Stimulated activated CD4-positive, alpha-beta T cell treated with anti-CD3 and anti-CD28 coated beads, TNF-alpha, amount 100 ng/mL, for 24 hours (primary cell): ENCODE measurements at regions not wholly inside any gene's neighbourhood (a gene's known extent, or its start where the extent isn't known, plus 50 kb on each side); places are given as distances from the start of the nearest gene placed in this dataset.

Source experiments
- DNase-seq, 3 experiments: peaks; one replicate each; pipeline ENCODE4 v3.0.0-alpha.2; 2020; ENCODE audit warnings: low read depth in 3 of 3

GRCh38 chr7:7051206-7051877, 131.0 kb upstream of the C1GALT1 start:
- no peak for DNase-seq

- no peak for DNase-seq
These were observed 128.0 kb upstream of the C1GALT1 start for GRCh38 chr7:7054252-7054830.

DNA sequence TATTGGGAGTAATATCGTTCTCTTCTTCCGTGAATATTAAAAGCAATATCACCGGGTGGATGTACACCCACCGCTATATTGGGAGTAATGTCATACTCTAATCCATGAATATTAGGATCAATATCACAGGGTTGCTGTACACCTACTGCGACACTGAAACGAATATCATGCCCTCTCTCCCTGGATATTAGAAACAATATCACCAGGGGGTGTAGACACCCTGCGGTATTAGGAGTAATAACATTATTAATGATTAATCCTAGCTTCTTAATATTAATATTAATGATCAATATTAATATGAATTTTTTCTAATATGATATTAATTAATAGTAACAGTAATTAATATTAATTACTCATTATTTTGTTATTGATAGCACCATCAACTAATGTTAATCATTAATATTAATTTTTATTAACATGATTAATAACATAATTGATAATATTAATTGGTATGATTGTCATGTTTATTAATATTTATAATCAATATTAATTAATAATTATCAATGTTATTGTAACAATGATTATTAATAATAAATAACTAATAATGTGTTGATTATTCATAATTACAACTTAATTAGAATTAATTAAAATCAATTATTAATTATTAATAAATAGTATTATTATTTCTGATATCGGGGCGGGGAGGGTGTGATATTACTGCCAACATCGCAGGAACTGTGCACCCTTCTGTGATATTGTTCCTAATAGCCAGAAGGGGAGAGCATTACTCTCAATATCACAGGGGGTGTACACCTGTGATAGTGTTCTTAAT, 121.3 kb upstream of the C1GALT1 start:
- DNase-seq: no peak

DNA sequence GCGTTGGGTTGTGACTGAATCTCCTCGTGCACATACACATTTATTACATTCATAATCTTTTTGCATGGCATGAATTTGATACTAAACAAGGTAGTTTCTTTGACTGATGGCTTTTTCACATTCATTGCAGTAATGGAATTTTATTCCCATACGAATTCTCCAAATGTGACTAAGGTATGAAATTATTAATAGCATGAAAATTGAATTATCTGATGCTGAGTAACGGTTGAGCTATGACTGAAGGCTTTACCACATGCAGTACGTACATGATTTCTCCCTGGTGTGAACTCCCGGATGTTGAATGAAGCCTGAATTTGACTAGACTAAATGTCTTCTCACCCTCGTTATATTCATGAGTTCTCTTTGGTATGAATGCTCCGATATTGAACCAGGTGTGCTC, 104.4 kb upstream of the C1GALT1 start:
- no peak for DNase-seq

- DNase-seq: no peak
These were observed 101.5 kb upstream of the C1GALT1 start for GRCh38 chr7:7080802-7081201.

DNA sequence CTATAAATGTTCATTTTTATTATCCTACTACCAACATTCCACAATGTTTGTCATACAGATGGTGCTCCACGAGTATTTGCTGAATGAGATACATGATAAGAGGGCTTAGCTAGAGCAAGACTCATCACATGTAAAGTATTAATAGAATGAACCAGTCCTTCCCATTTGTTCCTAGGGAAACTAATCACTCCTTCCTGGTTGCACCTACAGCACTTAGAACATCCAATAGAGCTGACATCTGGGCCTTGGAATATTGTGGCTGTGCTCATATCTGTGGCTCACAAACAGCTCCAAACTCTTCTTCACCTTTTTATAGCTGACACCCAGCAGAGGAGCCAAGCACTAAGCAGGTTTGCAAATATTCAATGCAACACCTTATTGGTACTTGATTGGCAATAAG, 91.9 kb upstream of the C1GALT1 start:
- DNase-seq: no peak

DNA sequence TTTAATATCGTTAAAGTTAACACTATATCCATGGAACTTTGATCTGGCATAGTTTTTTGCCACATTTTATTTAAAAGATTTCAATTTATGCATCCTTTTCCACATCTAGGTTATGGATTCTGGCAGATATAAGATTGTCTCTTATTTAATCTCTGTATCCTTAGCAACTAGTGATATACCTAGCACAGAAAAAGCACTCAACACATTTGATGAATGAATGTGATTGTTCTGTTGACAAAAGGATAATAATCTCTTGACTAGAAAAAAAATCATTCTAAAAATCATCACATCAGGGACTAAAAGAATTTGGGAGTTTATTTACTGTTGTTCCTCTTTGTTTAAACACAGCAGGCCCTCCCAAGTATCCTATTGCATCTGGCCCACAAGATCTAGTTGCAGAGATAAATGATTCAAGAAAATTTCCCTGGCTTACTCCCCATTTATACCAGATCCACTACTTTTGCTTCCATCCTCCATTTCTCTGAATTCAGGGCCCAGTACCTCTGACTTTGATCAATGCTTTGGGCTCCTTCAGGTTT, 84.0 kb upstream of the C1GALT1 start:
- DNase-seq: no peak

DNA sequence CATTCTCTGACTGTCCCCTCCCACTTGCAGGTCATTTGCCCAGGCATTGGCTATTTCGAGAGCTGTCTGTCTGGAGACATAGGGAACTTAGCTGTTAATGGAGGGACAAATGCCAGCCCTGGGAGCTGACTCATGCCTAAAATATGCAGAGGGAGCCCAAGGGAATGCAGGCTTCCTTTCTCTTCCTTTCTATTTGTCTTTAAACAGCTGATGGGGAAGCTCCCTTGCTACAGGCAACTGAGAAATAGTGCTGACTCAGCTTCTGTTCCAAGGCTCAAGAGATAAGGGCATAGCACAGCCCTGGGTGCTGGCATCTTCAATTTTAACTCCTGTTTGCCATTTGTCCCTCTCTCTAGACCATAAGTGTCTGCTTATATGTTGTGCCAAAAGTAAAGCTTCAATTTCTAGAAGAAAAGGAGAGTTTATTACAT, 82.7 kb upstream of the C1GALT1 start:
- no peak for DNase-seq

- DNase-seq: no peak
These were observed 81.9 kb upstream of the C1GALT1 start for GRCh38 chr7:7100432-7100849.

DNA sequence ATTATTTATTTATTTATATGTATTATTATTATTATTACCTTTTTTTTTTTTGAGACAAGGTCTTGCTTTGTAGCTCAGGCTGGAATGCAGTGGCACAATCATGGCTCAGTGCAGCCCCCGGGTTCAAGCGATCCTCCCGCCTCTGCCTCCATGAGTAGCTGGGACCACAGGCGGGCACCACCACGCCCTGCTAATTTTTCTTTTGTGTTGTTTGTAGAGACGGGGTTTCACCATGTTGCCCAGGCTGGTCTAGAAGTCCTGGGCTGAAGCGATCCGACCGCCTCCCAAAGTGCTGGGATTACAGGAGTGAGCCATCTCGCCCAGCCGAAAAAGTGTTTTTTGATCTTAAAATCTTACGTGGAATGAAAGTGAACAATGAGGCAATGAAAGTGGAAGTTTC, 79.4 kb upstream of the C1GALT1 start:
- DNase-seq: no peak

GRCh38 chr7:7103343-7104313, 78.7 kb upstream of the C1GALT1 start:
- DNase-seq: no peak

GRCh38 chr7:7104314-7104698, 78.0 kb upstream of the C1GALT1 start:
- DNase-seq: no peak

GRCh38 chr7:7104971-7105370, 77.4 kb upstream of the C1GALT1 start:
- no peak for DNase-seq

- no peak for DNase-seq
These were observed 76.4 kb upstream of the C1GALT1 start for GRCh38 chr7:7105800-7106582.

- DNase-seq: no peak
These were observed 73.4 kb upstream of the C1GALT1 start for GRCh38 chr7:7108931-7109330.

DNA sequence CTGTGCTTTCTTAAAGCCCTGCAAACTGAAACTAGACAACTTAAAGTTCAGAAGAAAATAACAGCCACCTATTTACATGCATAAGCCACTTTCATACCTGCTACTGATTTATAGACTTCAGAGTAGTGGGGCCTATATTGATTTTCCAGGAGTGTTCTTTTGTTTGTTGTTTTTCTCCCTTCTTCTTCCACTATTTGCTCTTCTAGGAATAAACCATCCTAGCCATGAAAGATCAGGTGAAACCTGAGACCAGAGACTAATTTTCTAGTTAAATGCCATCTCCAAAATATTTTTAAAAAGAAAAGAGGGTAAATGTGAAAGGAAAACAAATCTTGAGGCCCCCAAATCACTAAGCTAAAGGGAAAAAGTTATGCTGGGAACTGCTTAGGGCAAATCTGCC, 72.4 kb upstream of the C1GALT1 start:
- DNase-seq: no peak

- DNase-seq: no peak
These were observed 71.6 kb upstream of the C1GALT1 start for GRCh38 chr7:7110706-7111105.

DNA sequence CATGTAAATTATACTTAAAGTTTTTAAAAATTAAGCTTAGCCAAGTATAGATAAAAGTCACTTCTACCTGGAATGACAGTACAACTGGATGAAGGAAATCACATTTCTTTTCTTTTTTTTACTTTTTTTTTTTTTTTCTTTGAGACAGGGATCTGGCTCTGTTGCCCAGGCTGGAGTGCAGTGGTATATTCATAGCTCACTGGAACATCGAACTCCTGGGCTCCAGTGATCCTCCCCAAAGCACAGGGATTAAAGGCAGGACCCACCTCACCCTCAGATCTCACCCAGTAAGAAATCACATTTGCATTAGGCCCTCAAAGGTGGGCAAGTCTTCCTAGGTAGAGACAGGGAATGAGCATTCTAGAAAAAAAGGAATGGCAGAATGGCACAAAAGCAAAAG, 69.5 kb upstream of the C1GALT1 start:
- DNase-seq: no peak

DNA sequence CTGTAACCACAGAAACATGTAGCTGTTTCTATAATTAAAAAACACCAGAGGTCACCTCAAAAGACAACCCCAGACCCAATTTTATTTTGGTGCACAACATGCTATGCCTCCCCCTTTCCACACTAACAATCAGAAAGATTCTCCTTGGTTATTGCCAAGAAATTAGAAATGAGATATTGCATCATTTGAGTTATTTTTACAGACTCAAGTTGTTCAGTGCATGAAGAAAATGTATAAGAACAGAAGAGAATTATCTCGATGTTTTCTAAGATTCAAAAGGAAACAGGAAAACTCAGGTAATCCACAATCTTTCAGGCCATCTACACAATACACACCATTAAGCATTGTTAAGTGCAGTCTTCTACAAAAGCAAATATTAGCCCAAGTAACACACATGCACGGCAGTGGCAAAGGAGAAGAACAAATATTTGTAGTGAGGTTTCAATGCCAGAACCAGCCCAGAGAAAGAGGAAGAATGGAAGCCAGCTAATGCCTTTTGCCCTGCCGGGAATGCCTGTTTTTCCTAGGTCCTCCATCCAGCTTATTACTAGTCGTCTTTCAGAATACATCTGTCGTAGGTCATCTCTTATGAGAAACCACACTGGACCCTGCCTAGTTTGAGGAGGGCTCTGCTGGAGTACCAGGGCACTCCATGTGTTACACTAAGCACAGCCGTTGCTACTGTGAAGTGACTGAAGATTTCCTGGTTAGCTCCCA, 67.6 kb upstream of the C1GALT1 start:
- DNase-seq: no peak

DNA sequence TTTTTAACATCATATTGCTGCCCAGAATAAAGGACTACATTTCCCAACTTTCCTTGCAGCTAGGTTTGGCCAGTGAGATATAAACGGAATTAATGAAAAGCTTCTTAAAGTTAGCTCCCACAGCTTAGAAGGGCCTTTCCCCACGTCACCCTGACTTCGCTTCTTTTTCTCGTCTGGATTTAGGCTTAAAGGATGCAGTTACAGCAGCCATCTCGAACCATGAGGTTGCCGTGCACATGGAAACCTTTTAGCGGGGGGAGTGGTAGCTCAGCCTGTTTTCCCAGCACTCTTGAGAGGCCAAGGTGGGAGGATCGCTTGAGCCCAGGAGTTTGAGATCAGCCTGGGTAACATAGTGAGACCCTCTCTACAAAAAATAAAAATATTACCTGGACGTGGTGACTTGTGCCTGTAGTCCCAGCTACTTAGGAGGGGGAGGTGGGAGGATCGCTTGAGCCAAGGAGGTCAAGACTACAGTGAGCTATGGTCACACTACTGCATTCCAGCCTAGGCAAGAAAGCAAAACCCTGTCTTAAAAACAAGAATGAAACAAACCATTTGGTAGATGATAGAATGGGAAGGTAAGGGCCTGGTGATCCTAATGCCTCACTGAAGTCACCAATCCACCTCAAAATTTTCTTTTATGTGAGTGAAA, 64.3 kb upstream of the C1GALT1 start:
- DNase-seq: no peak
